ENCODE measurements at regions not wholly inside any gene's neighbourhood (a gene's known extent, or its start where the extent isn't known, plus 50 kb on each side); places are given as distances from the start of the nearest gene placed in this dataset.

DNA sequence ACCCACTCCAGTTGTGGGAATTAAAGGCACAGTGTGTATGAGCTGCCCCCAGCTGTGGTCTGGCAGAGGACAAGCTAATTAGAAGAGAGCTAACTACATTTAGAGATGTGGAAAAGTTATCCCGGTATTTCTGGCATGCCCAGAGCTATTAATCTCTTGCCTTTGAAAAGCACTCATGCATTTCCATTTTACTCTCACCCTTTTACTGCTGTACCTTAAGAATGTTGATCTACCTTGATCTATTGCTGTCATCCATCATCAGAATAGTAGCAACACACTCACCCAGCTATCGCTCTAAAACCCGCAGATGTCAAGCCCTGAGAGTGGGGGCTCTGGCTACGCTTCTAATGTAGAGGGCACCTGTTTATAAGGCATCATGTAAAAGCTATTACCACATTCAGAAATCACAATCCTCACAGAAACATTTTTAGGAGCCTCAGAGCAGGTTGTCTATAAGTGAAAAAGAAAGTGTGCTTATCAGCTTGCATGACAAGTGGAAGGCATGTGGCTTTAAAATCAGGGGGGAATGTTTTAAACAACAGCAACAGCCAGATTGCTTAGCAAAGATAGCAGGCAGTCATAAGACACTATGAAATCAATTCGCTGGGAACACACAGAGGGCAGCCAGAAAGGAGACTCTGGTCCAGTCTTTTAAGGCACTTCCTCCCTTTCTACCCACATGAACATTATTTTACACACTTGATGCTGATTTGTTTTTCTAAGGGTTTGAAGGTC is 224.2 kb upstream of the IRS2 start:
- TF ChIP-seq, protein P1, sequence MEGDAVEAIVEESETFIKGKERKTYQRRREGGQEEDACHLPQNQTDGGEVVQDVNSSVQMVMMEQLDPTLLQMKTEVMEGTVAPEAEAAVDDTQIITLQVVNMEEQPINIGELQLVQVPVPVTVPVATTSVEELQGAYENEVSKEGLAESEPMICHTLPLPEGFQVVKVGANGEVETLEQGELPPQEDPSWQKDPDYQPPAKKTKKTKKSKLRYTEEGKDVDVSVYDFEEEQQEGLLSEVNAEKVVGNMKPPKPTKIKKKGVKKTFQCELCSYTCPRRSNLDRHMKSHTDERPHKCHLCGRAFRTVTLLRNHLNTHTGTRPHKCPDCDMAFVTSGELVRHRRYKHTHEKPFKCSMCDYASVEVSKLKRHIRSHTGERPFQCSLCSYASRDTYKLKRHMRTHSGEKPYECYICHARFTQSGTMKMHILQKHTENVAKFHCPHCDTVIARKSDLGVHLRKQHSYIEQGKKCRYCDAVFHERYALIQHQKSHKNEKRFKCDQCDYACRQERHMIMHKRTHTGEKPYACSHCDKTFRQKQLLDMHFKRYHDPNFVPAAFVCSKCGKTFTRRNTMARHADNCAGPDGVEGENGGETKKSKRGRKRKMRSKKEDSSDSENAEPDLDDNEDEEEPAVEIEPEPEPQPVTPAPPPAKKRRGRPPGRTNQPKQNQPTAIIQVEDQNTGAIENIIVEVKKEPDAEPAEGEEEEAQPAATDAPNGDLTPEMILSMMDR (IDR thresholded peaks at IDR 0.05; ENCODE audit: unreplicated experiment): no peak
- H3K4me3 Mint-ChIP-seq (ENCODE audit: low read depth): no peak overlapping the region
- no peak overlapping the region for H3K27ac Mint-ChIP-seq
- no peaks in the 10 kb centered on the region for H3K36me3 Mint-ChIP-seq (ENCODE audit: insufficient read depth)
- no peak for DNase-seq (ENCODE audit: low spot score, unreplicated experiment)
- H3K27me3 Mint-ChIP-seq: no peaks in the 10 kb centered on the region
- H3K9me3 Mint-ChIP-seq (ENCODE audit: low read depth): no peaks in the 10 kb centered on the region
- peaks cover 8% of the 10 kb centered on the region for H3K4me1 Mint-ChIP-seq (ENCODE audit: low read depth)

DNA sequence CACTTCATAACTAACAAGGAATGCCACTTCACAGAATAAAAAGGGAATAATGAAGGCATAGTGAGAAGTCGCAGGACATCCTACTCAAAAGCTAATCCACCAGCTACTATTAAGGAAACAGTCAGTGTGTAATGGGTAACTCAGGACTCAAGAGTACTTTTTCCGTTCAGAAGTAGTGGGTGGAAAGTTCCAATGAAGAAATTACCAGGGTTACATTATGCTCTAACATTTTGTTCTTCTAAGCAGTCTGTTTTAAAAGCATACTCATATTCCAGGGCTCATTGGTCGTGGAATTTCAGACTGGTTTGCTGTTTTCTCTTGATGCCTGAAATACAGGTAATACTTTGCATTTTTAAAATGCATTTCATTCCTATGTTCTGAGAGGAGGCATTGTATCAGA is 222.4 kb upstream of the IRS2 start:
- Mint-ChIP-seq H3K27ac (no peak overlapping the region), H3K9me3 (ENCODE audit: low read depth) (no peaks in the 10 kb centered on the region), H3K4me3 (ENCODE audit: low read depth) (no peak overlapping the region), H3K36me3 (ENCODE audit: insufficient read depth) (no peaks in the 10 kb centered on the region), H3K4me1 (ENCODE audit: low read depth) (peaks cover 8% of the 10 kb centered on the region), H3K27me3 (no peaks in the 10 kb centered on the region)
- TF ChIP-seq, protein P1 (IDR thresholded peaks at IDR 0.05; ENCODE audit: unreplicated experiment): no peak
- no peak for DNase-seq (ENCODE audit: low spot score, unreplicated experiment)

DNA sequence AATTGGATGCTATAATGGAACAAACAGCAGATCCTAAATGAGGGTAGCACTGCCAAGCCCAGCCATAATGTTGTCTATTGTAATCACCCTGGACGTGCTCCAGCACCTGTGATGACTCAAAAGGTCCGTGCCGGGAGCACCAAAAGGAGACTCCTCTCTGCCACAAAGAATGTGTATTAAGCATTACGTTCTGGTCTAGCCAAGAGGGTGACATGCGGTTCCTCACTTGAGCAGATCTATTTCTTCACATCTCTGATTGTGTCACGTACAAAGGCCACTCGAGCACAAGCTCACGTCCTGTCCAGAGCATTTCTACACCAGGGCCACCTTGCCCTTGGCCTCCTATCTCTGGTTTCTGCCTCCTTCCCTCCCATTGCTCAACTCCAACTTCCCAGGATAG is 219.9 kb upstream of the IRS2 start:
- Mint-ChIP-seq H3K36me3 (ENCODE audit: insufficient read depth) (no peaks in the 10 kb centered on the region), H3K4me1 (ENCODE audit: low read depth) (peaks cover 6% of the 10 kb centered on the region), H3K9me3 (ENCODE audit: low read depth) (no peaks in the 10 kb centered on the region), H3K27ac (no peak overlapping the region), H3K4me3 (ENCODE audit: low read depth) (no peak overlapping the region), H3K27me3 (peaks cover 7% of the 10 kb centered on the region)
- no peak for DNase-seq (ENCODE audit: low spot score, unreplicated experiment)
- TF ChIP-seq, protein P1 (IDR thresholded peaks at IDR 0.05; ENCODE audit: unreplicated experiment): no peak

DNA sequence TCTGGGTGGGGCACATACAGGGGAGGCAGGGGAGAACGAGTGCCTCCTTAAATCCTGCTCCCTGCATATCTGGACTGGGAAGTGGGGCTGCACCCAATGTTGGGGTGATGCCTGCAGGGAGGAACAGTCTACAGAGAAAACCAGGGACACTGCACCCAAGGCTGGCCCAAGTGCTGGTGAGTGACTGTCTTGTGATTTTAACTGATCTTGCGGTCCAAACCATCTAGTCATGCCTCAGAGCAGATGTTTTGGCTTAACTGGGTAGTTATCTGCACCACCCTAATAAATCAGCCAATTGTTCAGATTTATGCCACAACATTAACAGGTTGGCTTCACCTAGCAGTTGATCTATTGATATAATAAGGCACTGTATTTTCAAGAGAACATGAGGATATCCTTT is 219.2 kb upstream of the IRS2 start:
- H3K4me3 Mint-ChIP-seq (ENCODE audit: low read depth): no peak overlapping the region
- no peaks in the 10 kb centered on the region for H3K36me3 Mint-ChIP-seq (ENCODE audit: insufficient read depth)
- peaks cover 2% of the 10 kb centered on the region for H3K4me1 Mint-ChIP-seq (ENCODE audit: low read depth)
- H3K27ac Mint-ChIP-seq: no peak overlapping the region
- TF ChIP-seq, protein P1 (IDR thresholded peaks at IDR 0.05; ENCODE audit: unreplicated experiment): no peak
- peaks cover 10% of the 10 kb centered on the region for H3K27me3 Mint-ChIP-seq
- H3K9me3 Mint-ChIP-seq (ENCODE audit: low read depth): no peaks in the 10 kb centered on the region
- no peak for DNase-seq (ENCODE audit: low spot score, unreplicated experiment)

DNA sequence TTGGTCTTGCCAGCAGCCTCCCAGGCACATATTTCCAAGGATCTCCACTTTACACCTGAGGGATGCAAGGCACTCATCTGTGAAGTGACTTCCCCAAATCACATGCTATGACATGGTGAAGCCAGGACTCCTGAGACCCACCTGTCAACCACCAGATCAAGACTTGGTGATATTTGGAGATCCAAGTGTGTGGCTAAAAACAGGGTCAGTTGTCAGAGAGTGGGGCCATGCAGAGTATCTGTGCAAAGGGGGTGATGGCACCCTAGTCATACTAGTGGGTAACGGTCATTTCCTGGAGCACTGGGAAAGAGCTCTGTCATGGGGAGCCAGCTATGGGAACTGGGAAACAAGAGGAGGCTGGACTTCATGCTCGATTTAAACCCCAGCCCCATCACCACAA is 218.4 kb upstream of the IRS2 start:
- H3K4me1 Mint-ChIP-seq (ENCODE audit: low read depth): no peaks in the 10 kb centered on the region
- peaks cover 17% of the 10 kb centered on the region for H3K27me3 Mint-ChIP-seq
- no peak for DNase-seq (ENCODE audit: low spot score, unreplicated experiment)
- H3K36me3 Mint-ChIP-seq (ENCODE audit: insufficient read depth): no peaks in the 10 kb centered on the region
- TF ChIP-seq, protein P1 (IDR thresholded peaks at IDR 0.05; ENCODE audit: unreplicated experiment): no peak
- H3K9me3 Mint-ChIP-seq (ENCODE audit: low read depth): no peaks in the 10 kb centered on the region
- no peak overlapping the region for H3K27ac Mint-ChIP-seq
- H3K4me3 Mint-ChIP-seq (ENCODE audit: low read depth): no peak overlapping the region

All from progenitor cell of endocrine pancreas (in vitro differentiated cells).